IMR-90 (cell line): ENCODE measurements at regions not wholly inside any gene's neighbourhood (a gene's known extent, or its start where the extent isn't known, plus 50 kb on each side); places are given as distances from the start of the nearest gene placed in this dataset.

ENCODE experiments used
- ATAC-seq: fragments of 200-7000 bp; cut with Tn5 transposase; 2 replicates; pipeline ENCODE4 v1.9.1; 2020; ENCODE audit warnings: low read depth, mild to moderate bottlenecking, moderate library complexity
- BruUV-seq: library from RNA; stranded (reverse); fragments of 400-500 nt; replicated peaks from 2 replicates; lab custom pipeline; 2021; lab: Mats Ljungman, UMichigan
- CTCF ChIA-PET: fragments of 300-600 bp; formaldehyde crosslinking; extraction: SDS; loops from one replicate; lab custom pipeline; 2021; ENCODE audit warnings: antibody characterized with exemption; lab: Yijun Ruan, JAX
- POLR2A ChIA-PET: fragments of 300-600 bp; sonication (Branson Sonifier 250); formaldehyde crosslinking; loops from one replicate; lab custom pipeline; 2022; ENCODE audit warnings: antibody characterized with exemption; ENCODE audit not compliant: unreplicated experiment; lab: Charles Lee
- DNase-seq: peaks from one replicate; pipeline ENCODE4 v3.0.0; 2013
- H2AFZ ChIP-seq: replicated peaks from 2 replicates; pipeline ENCODE3; 2013; ENCODE audit warnings: low read length, mild to moderate bottlenecking; ENCODE audit not compliant: poor library complexity
- H2AK5ac ChIP-seq: 2 replicates; pipeline ENCODE4 v1.6.1; 2013; ENCODE audit warnings: low read depth, low read length, inconsistent platforms
- H2AK9ac ChIP-seq: replicated peaks from 2 replicates; pipeline ENCODE3; 2013; ENCODE audit warnings: mild to moderate bottlenecking, low read depth, low read length, moderate library complexity; ENCODE audit not compliant: poor library complexity
- H2BK120ac ChIP-seq: 2 replicates; pipeline ENCODE4 v1.6.1; 2013; ENCODE audit warnings: low read depth, low read length, inconsistent platforms
- H2BK15ac ChIP-seq: 3 replicates; pipeline ENCODE4 v1.6.1; 2013; ENCODE audit warnings: low read depth, low read length, inconsistent platforms
- H2BK20ac ChIP-seq: 2 replicates; pipeline ENCODE4 v1.6.1; 2013; ENCODE audit warnings: low read depth, mild to moderate bottlenecking, inconsistent platforms, low read length, moderate library complexity
- H2BK5ac ChIP-seq: 2 replicates; pipeline ENCODE4 v1.6.1; 2013; ENCODE audit warnings: mild to moderate bottlenecking, low read depth, low read length, inconsistent platforms; ENCODE audit not compliant: poor library complexity, severe bottlenecking
- H3K14ac ChIP-seq: replicated peaks from 2 replicates; pipeline ENCODE4 v1.6.1; 2013; ENCODE audit warnings: low read depth, low read length, inconsistent platforms
- H3K18ac ChIP-seq: 2 replicates; pipeline ENCODE4 v1.6.1; 2013; ENCODE audit warnings: low read depth, low read length, control low read depth
- H3K23ac ChIP-seq: 2 replicates; pipeline ENCODE4 v1.6.1; 2013; ENCODE audit warnings: low read depth, low read length, inconsistent platforms
- H3K27ac ChIP-seq: 2 replicates; pipeline ENCODE4 v1.5.1; 2013; ENCODE audit warnings: mild to moderate bottlenecking, control low read depth, low read length; ENCODE audit not compliant: insufficient read depth
- H3K27me3 ChIP-seq: 2 replicates; pipeline ENCODE4 v1.6.1; 2013; ENCODE audit warnings: low read length; ENCODE audit not compliant: control insufficient read depth, insufficient read depth
- H3K36me3 ChIP-seq: 2 replicates; pipeline ENCODE4 v1.6.1; 2013; ENCODE audit warnings: low read length, mixed read lengths; ENCODE audit not compliant: control insufficient read depth, insufficient read depth
- H3K4ac ChIP-seq: 2 replicates; pipeline ENCODE4 v1.6.1; 2013; ENCODE audit warnings: low read depth, low read length, inconsistent platforms
- H3K4me1 ChIP-seq: 2 replicates; pipeline ENCODE4 v1.6.1; 2013; ENCODE audit warnings: low read length, mixed read lengths; ENCODE audit not compliant: control insufficient read depth, insufficient read depth
- H3K4me2 ChIP-seq: 2 replicates; pipeline ENCODE4 v1.6.1; 2013; ENCODE audit warnings: low read depth, mild to moderate bottlenecking, control low read depth, low read length, moderate library complexity
- H3K4me3 ChIP-seq: 2 replicates; pipeline ENCODE4 v1.5.1; 2013; ENCODE audit warnings: low read depth, mild to moderate bottlenecking, control low read depth, low read length, moderate library complexity; ENCODE audit not compliant: insufficient read depth
- H3K56ac ChIP-seq: 2 replicates; pipeline ENCODE4 v1.6.1; 2013; ENCODE audit warnings: low read length, inconsistent platforms; ENCODE audit not compliant: insufficient read depth; ENCODE audit errors: extremely low read depth
- H3K79me1 ChIP-seq, 2 experiments: 2 replicates each; pipeline ENCODE4 v1.6.1; 2013; ENCODE audit warnings: low read length in 2 of 2, inconsistent platforms in 1 of 2, low read depth in 1 of 2
- H3K9ac ChIP-seq: 2 replicates; pipeline ENCODE4 v1.6.1; 2013; ENCODE audit warnings: low read depth, low read length, control low read depth
- H3K9me1 ChIP-seq: 2 replicates; pipeline ENCODE4 v1.6.1; 2013; ENCODE audit warnings: low read length, inconsistent platforms; ENCODE audit not compliant: insufficient read depth
- H3K9me3 ChIP-seq: 2 replicates; pipeline ENCODE4 v1.6.1; 2013; ENCODE audit warnings: low read length; ENCODE audit not compliant: control insufficient read depth, insufficient read depth
- H4K20me1 ChIP-seq: 2 replicates; pipeline ENCODE4 v1.6.1; 2013; ENCODE audit warnings: low read length, inconsistent platforms; ENCODE audit not compliant: insufficient read depth
- H4K5ac ChIP-seq: 2 replicates; pipeline ENCODE4 v1.6.1; 2013; ENCODE audit warnings: mild to moderate bottlenecking, low read depth, low read length, control low read depth
- H4K8ac ChIP-seq, 2 experiments: 2 replicates each; pipeline ENCODE4 v1.6.1; 2013; ENCODE audit warnings: low read depth in 2 of 2, low read length in 2 of 2, control low read depth in 1 of 2, inconsistent platforms in 1 of 2
- H4K91ac ChIP-seq: 2 replicates; pipeline ENCODE4 v1.6.1; 2013; ENCODE audit warnings: low read depth, low read length, inconsistent platforms; ENCODE audit not compliant: insufficient read depth
- BHLHE40 ChIP-seq: fragments of 150-350 bp; IDR thresholded peaks from 2 replicates; pipeline ENCODE4 v1.6.1; 2016; ENCODE audit warnings: mild to moderate bottlenecking, low read depth, low read length
- CEBPB ChIP-seq: IDR thresholded peaks from 2 replicates; pipeline ENCODE4 v1.6.1; 2012; ENCODE audit warnings: low read depth, low read length, improper control_type of control experiment
- CHD1 ChIP-seq: IDR thresholded peaks from 2 replicates; pipeline ENCODE4 v1.6.1; 2012; ENCODE audit warnings: low read depth, low read length, improper control_type of control experiment
- FOS ChIP-seq: fragments of 150-350 bp; IDR thresholded peaks from 2 replicates; pipeline ENCODE4 v1.6.1; 2016; ENCODE audit warnings: low read depth, low read length
- MAFK ChIP-seq: IDR thresholded peaks from 2 replicates; pipeline ENCODE4 v1.6.1; 2012; ENCODE audit warnings: low read depth, low read length, improper control_type of control experiment
- MAZ ChIP-seq: IDR thresholded peaks from 2 replicates; pipeline ENCODE4 v1.6.1; 2012; ENCODE audit warnings: low read depth, mild to moderate bottlenecking, low read length, improper control_type of control experiment, moderate library complexity, borderline replicate concordance
- MXI1 ChIP-seq: IDR thresholded peaks from 2 replicates; pipeline ENCODE4 v1.6.1; 2012; ENCODE audit warnings: low read depth, mild to moderate bottlenecking, low read length, moderate library complexity, borderline replicate concordance
- NFE2L2 ChIP-seq: fragments of 150-350 bp; IDR thresholded peaks from 2 replicates; pipeline ENCODE4 v1.6.1; 2016; ENCODE audit warnings: low read depth, mild to moderate bottlenecking, low read length
- POLR2A ChIP-seq: IDR thresholded peaks from 2 replicates; pipeline ENCODE4 v1.6.1; 2012; ENCODE audit warnings: mild to moderate bottlenecking, low read depth, low read length
- RAD21 ChIP-seq: IDR thresholded peaks from 2 replicates; pipeline ENCODE4 v1.6.1; 2012; ENCODE audit warnings: low read length, improper control_type of control experiment
- RCOR1 ChIP-seq: IDR thresholded peaks from 2 replicates; pipeline ENCODE4 v1.6.1; 2012; ENCODE audit warnings: mild to moderate bottlenecking, low read length, improper control_type of control experiment; ENCODE audit not compliant: insufficient replicate concordance
- RFX5 ChIP-seq: IDR thresholded peaks from 2 replicates; pipeline ENCODE4 v1.8.0; 2012; ENCODE audit warnings: low read depth, mild to moderate bottlenecking, low read length, moderate library complexity
- SMC3 ChIP-seq: fragments of 150-350 bp; IDR thresholded peaks from 2 replicates; pipeline ENCODE4 v1.6.1; 2016; ENCODE audit warnings: low read depth, mild to moderate bottlenecking, antibody characterized with exemption, low read length, moderate library complexity
- WGBS, 2 experiments: methylation state at CpG; one replicate each; pipeline versions ENCODE4 v1.1.5 to v1.1.7; 2013; ENCODE audit warnings: missing lambda C conversion rate in 2 of 2; ENCODE audit not compliant: insufficient read length in 1 of 2; ENCODE audit errors: extremely low coverage in 2 of 2; 5-methylcytosine and 5-hydroxymethylcytosine counted together
- dilution Hi-C: fragments of 300-500 bp; cut with HindIII; formaldehyde crosslinking; loops from one replicate; pipeline ENCODE4 v1.14.3; 2018; ENCODE audit warnings: low sequenced_read_pairs; ENCODE audit not compliant: unreplicated experiment
- in situ Hi-C: fragments of 300-500 bp; cut with MboI; formaldehyde crosslinking; loops from 3 replicates; pipeline ENCODE4 v1.14.3; 2019; ENCODE audit warnings: low sequenced_read_pairs, inconsistent platforms, mixed read lengths
- intact Hi-C: fragments of 100-400 bp; cut with micrococcal nuclease; formaldehyde crosslinking; loops from 2 replicates; pipeline ENCODE4 v1.10.0; 2022
- TF ChIP-seq, protein P1 (sequence below): fragments of 150-350 bp; IDR thresholded peaks from 2 replicates; pipeline ENCODE4 v1.6.1; 2017; ENCODE audit warnings: mild to moderate bottlenecking, antibody characterized with exemption, low read length, low read depth
- TF ChIP-seq, protein P2 (sequence below): fragments of 150-350 bp; IDR thresholded peaks from 2 replicates; pipeline ENCODE4 v1.6.1; 2016; ENCODE audit warnings: low read depth, mild to moderate bottlenecking, low read length, moderate library complexity, borderline replicate concordance
- TF ChIP-seq, protein P3 (sequence below): conservative IDR thresholded peaks from 2 replicates; pipeline ENCODE4 v1.5.1; 2012; ENCODE audit warnings: mild to moderate bottlenecking, low read depth, low read length, improper control_type of control experiment

DNA sequence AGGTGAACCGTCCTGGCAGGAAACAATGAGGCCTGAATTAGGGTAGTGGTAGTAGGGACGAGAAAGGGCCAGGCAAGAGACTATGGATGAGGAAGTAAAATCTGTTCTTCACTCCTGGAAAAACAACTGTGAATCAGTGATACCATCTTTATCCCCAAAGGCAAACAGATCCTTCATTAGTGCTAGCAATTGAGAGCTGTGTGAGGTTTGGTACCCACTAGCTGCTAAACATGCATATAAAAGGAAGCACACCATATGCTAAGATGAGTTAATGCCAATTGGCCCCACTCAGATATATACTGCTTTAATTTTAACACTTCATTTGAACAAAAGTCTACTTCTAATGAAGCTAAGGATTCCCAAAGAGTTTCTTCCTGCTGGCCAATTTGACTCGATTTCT lies 244.8 kb upstream of the NR4A3 start:
- dilution Hi-C loops: no loop called here
- ATAC-seq: no peak
- Histone ChIP-seq H2BK15ac (no peak overlapping the region), H3K14ac (no peak overlapping the region), H3K23ac (no peak overlapping the region), H3K79me1 (no peaks in the 10 kb centered on the region), H3K9me3 (no peaks in the 10 kb centered on the region), H4K91ac (no peak overlapping the region), H2AK5ac (no peak overlapping the region), H3K4me3 (no peak overlapping the region), H3K27me3 (peaks cover 9% of the 10 kb centered on the region), H2AK9ac (no peak overlapping the region), H3K56ac (no peak overlapping the region), H3K9ac (no peak overlapping the region), H4K5ac (no peak overlapping the region), H3K4me1 (no peaks in the 10 kb centered on the region), H3K36me3 (no peaks in the 10 kb centered on the region), H2BK120ac (no peak overlapping the region), H2AFZ (no peak overlapping the region), H4K8ac (no peak overlapping the region), H3K4me2 (no peak overlapping the region), H4K20me1 (no peaks in the 10 kb centered on the region), H2BK5ac (no peak overlapping the region), H3K18ac (no peak overlapping the region), H3K27ac (no peak overlapping the region), H3K9me1 (no peaks in the 10 kb centered on the region), H3K4ac (no peak overlapping the region), H2BK20ac (no peak overlapping the region)
- no peak for DNase-seq
- TF ChIP-seq RFX5 (no peak), POLR2A (no peak), NFE2L2 (no peak), SMC3 (no peak), CEBPB (no peak), MXI1 (no peak), BHLHE40 (no peak), FOS (no peak), MAZ (no peak), RAD21 (no peak), RCOR1 (no peak), MAFK (no peak), CHD1 (no peak)
- TF ChIP-seq, protein P1, sequence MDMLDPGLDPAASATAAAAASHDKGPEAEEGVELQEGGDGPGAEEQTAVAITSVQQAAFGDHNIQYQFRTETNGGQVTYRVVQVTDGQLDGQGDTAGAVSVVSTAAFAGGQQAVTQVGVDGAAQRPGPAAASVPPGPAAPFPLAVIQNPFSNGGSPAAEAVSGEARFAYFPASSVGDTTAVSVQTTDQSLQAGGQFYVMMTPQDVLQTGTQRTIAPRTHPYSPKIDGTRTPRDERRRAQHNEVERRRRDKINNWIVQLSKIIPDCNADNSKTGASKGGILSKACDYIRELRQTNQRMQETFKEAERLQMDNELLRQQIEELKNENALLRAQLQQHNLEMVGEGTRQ: no peak
- TF ChIP-seq, protein P2, sequence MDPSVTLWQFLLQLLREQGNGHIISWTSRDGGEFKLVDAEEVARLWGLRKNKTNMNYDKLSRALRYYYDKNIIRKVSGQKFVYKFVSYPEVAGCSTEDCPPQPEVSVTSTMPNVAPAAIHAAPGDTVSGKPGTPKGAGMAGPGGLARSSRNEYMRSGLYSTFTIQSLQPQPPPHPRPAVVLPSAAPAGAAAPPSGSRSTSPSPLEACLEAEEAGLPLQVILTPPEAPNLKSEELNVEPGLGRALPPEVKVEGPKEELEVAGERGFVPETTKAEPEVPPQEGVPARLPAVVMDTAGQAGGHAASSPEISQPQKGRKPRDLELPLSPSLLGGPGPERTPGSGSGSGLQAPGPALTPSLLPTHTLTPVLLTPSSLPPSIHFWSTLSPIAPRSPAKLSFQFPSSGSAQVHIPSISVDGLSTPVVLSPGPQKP: no peak
- TF ChIP-seq, protein P3, sequence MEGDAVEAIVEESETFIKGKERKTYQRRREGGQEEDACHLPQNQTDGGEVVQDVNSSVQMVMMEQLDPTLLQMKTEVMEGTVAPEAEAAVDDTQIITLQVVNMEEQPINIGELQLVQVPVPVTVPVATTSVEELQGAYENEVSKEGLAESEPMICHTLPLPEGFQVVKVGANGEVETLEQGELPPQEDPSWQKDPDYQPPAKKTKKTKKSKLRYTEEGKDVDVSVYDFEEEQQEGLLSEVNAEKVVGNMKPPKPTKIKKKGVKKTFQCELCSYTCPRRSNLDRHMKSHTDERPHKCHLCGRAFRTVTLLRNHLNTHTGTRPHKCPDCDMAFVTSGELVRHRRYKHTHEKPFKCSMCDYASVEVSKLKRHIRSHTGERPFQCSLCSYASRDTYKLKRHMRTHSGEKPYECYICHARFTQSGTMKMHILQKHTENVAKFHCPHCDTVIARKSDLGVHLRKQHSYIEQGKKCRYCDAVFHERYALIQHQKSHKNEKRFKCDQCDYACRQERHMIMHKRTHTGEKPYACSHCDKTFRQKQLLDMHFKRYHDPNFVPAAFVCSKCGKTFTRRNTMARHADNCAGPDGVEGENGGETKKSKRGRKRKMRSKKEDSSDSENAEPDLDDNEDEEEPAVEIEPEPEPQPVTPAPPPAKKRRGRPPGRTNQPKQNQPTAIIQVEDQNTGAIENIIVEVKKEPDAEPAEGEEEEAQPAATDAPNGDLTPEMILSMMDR: no peak
- intact Hi-C loops: no loop called here
- ChIA-PET POLR2A (no interaction called here), CTCF (no interaction called here)
- WGBS, 2 experiments: 60% methylated on average over 1 of the region's 3 CpGs; no CpG with 5 or more reads in 1 of the 2 experiments
- BruUV-seq: no TSS peak
- in situ Hi-C loops: no loop called here
